ENCODE measurements at regions not wholly inside any gene's neighbourhood (a gene's known extent, or its start where the extent isn't known, plus 50 kb on each side); places are given as distances from the start of the nearest gene placed in this dataset.

- no peaks in the 10 kb centered on the region for H3K27me3 ChIP-seq
- DNase-seq (no peak), ATAC-seq (no peak), FAIRE-seq (no peak)
- no peak overlapping the region for H3K27ac ChIP-seq
- H3K9me3 ChIP-seq, result no peaks in the 10 kb centered on the region
- no peak overlapping the region for H3K4me3 ChIP-seq
- intact Hi-C loops (cut with DNase I), result no loop called here
- WGBS, 2 donors, result 60 to 61% methylated on average over 6 of the region's 6 CpGs
- TF ChIP-seq CTCF (IDR thresholded peaks at IDR 0.05), result no peak
- H3K36me3 ChIP-seq, result no peaks in the 10 kb centered on the region
- H3K4me1 ChIP-seq, result no peaks in the 10 kb centered on the region
Measured at GRCh38 chr4:42786350-42787078, 106.0 kb upstream of the GRXCR1 start.

DNA sequence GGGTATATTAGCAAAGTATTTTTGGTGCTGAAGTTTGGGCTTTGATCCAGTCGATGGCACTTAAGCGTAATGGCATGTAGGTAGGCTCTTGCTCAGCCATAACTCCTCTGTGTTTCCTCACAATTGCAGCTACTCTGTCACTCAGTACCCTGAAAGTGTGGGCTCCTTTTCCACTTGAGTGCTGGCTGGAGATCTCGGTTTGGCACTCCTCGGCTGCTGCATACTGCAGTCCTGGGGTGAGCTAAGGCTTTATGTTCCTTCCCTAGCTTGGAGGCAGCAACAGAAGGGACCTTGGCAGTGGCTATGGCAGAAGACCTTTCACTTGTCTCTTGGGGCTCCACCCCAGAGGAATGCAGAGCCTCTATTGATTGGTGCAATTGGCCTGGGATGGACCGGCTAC lies 106.7 kb upstream of the GRXCR1 start:
- no peak overlapping the region for H3K4me3 ChIP-seq
- H3K9me3 ChIP-seq, result no peaks in the 10 kb centered on the region
- no peak for FAIRE-seq
- no peaks in the 10 kb centered on the region for H3K4me1 ChIP-seq
- intact Hi-C loops (cut with DNase I), result no loop called here
- WGBS, 2 donors, result 73 to 84% methylated on average over 5 of the region's 5 CpGs
- no peak for TF ChIP-seq CTCF (IDR thresholded peaks at IDR 0.05)
- no peak overlapping the region for H3K27ac ChIP-seq
- no peak for ATAC-seq
- no peaks in the 10 kb centered on the region for H3K27me3 ChIP-seq
- no peaks in the 10 kb centered on the region for H3K36me3 ChIP-seq
- peak in 1 of 6 donors; percentile 11 for DNase-seq

GRCh38 chr4:42781315-42781714 lies 111.2 kb upstream of the GRXCR1 start:
- Histone ChIP-seq H3K27ac (no peak overlapping the region), H3K36me3 (no peaks in the 10 kb centered on the region), H3K4me1 (no peaks in the 10 kb centered on the region), H3K4me3 (no peak overlapping the region), H3K27me3 (no peaks in the 10 kb centered on the region), H3K9me3 (no peaks in the 10 kb centered on the region)
- DNase-seq (no peak), FAIRE-seq (no peak), ATAC-seq (no peak)
- WGBS, 2 donors, result 53 to 64% methylated on average over 2 of the region's 2 CpGs
- no peak for TF ChIP-seq CTCF (IDR thresholded peaks at IDR 0.05)
- intact Hi-C loops (cut with DNase I), result no loop called here

- WGBS, 2 donors, result 20 to 21% methylated on average over 6 of the region's 6 CpGs
- Histone ChIP-seq H3K27ac (no peak overlapping the region), H3K9me3 (no peaks in the 10 kb centered on the region), H3K36me3 (no peaks in the 10 kb centered on the region), H3K4me1 (no peaks in the 10 kb centered on the region), H3K4me3 (no peak overlapping the region), H3K27me3 (no peaks in the 10 kb centered on the region)
- no peak for FAIRE-seq
- intact Hi-C loops (cut with DNase I), result no loop called here
- no peak for DNase-seq
- ATAC-seq, result no peak
- no peak for TF ChIP-seq CTCF (IDR thresholded peaks at IDR 0.05)
Measured at GRCh38 chr4:42778349-42778748, 114.2 kb upstream of the GRXCR1 start.

DNA sequence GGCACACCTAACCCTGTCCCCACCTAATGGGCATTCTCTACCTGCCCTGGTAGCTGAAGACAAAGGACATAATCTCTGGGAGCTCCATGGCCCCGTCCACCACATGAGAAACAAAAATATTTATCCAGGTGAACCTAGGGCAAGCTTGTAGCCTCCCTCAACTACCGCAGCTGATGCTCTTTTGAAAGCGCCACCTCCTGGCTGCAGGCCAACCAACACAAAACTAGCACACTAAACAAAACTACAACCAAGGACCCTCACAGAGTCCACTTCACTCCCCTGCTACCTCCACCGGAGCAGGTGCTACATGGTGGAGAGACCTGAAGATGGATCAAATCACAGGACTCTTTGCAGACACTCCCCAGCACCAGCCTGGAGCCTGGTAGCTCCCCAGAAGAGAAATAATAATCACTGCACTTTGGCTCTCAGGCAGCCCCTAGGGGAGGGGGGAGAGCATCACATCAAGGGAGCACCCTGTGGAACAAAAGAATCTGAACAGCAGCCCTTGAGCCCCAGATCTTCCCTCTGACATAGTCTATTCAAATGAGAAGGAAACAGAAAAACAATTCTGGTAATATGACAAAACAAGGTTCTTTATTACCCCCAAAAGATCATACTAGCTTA lies 111.3 kb upstream of the ATP8A1 start:
- no peak for FAIRE-seq
- Histone ChIP-seq H3K4me3 (no peak overlapping the region), H3K27me3 (no peaks in the 10 kb centered on the region), H3K4me1 (no peaks in the 10 kb centered on the region), H3K36me3 (no peaks in the 10 kb centered on the region), H3K27ac (no peak overlapping the region), H3K9me3 (no peaks in the 10 kb centered on the region)
- peak in 2 of 6 donors; percentile 9 for DNase-seq
- TF ChIP-seq CTCF (IDR thresholded peaks at IDR 0.05), result no peak
- intact Hi-C loops (cut with DNase I), result no loop called here
- ATAC-seq, result no peak
- 35 to 47% methylated on average over 4 of the region's 4 CpGs for WGBS, 2 donors
